Heart right ventricle (tissue), 16 donors: ENCODE measurements at regions not wholly inside any gene's neighbourhood (a gene's known extent, or its start where the extent isn't known, plus 50 kb on each side); places are given as distances from the start of the nearest gene placed in this dataset.

ENCODE experiments used
- ATAC-seq, 8 donors: fragments of 200-7000 bp; cut with Tn5 transposase; one replicate each; pipeline ENCODE4 v1.9.1; 2020; ENCODE audit warnings: mild to moderate bottlenecking in 8 of 8, moderate library complexity in 8 of 8, moderate number of reproducible peaks in 1 of 8
- DNase-seq, 2 donors: peaks; one replicate each; pipeline ENCODE4 v3.0.0-alpha.2; 2020
- H3K27ac ChIP-seq, 10 donors: fragments of 200-600 bp; sonication (generic) in 2 of 10; one replicate each; pipeline versions ENCODE4 v1.5.0 to v1.8.0; 2020 to 2022; ENCODE audit warnings: mild to moderate bottlenecking in 3 of 10
- H3K27me3 ChIP-seq, 7 donors: fragments of 200-600 bp; one replicate each; pipeline ENCODE4 v1.8.0; 2021 to 2022; ENCODE audit warnings: mild to moderate bottlenecking in 2 of 7
- H3K36me3 ChIP-seq, 9 donors: fragments of 200-600 bp; sonication (generic) in 1 of 9; one replicate each; pipeline versions ENCODE4 v1.5.0 to v1.8.0; 2020 to 2022; ENCODE audit warnings: mild to moderate bottlenecking in 2 of 9
- H3K4me1 ChIP-seq, 9 donors: fragments of 200-600 bp; sonication (generic) in 1 of 9; one replicate each; pipeline versions ENCODE4 v1.5.0 to v1.8.0; 2020 to 2022; ENCODE audit warnings: mild to moderate bottlenecking in 4 of 9
- H3K4me3 ChIP-seq, 10 donors: fragments of 200-600 bp; sonication (generic) in 2 of 10; one replicate each; pipeline versions ENCODE4 v1.5.0 to v1.8.0; 2020 to 2022; ENCODE audit warnings: mild to moderate bottlenecking in 7 of 10, moderate library complexity in 2 of 10
- H3K9me3 ChIP-seq, 11 donors: fragments of 200-600 bp in 10 of 11; sonication (generic) in 2 of 11; one replicate each; pipeline versions ENCODE4 v1.5.0 to v1.8.0; 2013 to 2022; ENCODE audit warnings: mild to moderate bottlenecking in 2 of 11, control low read depth in 1 of 11, moderate library complexity in 1 of 11
- CTCF ChIP-seq, 9 donors: fragments of 200-600 bp; sonication (generic) in 2 of 9; IDR thresholded peaks; one replicate each; pipeline versions ENCODE4 v1.5.0 to v1.8.0; 2021 to 2022; ENCODE audit warnings: antibody characterized with exemption in 9 of 9, mild to moderate bottlenecking in 5 of 9, moderate library complexity in 1 of 9
- WGBS, 2 donors: extraction: QIAGEN DNeasy Blood & Tissue Kit; methylation state at CpG; one replicate each; pipeline ENCODE4 v1.1.7; 2013; ENCODE audit warnings: inconsistent platforms in 1 of 2; 5-methylcytosine and 5-hydroxymethylcytosine counted together
- intact Hi-C, 10 donors: fragments of 100-400 bp; cut with DNase I; formaldehyde crosslinking; loops; one replicate each; pipeline versions ENCODE4 v1.11.1 to v1.14.2; 2022
- donor health status: Arrhythmogenic right ventricular cardiomyopathy.
- donor health status: ischemic (EF 13 %, LVEDD 7.1; RV severe dilation, severe dysfunction).
- donor health status: healthy with polysubstance abuse.
- donor health status: DM: no; HTN: yes; CAD: no.
- donor health status: DM: no; HTN: no; CAD: no.
- donor health status: ischemic (EF 25% LVEDD 6.9; RV normal size, moderate dysfunction).
- donor health status: ischemic (EF 25% LVEDD 5.7; RV mildly dilated, moderate dysfunction).
- donor health status: healthy.
- donor health status: DM: yes; HTN: yes; CAD: no.
- donor health status: Ischemic cardiomyopathy.
- donor health status: ischemic (EF 35%, LVEDD 5.7; RV mildly dilated, moderate dysfunction).
- donor health status: nonischemic (EF 11% LVEDD 7.7; RV severe dilation, severe dysfunction).
- donor health status: DM: yes; HTN: yes; CAD: no.
- donor health status: PGD.
- donor health status: ischemic (EF 29% LVEDD 5.4; RV normal size, mild dysfunction).
- donor health status: nonischemic (EF 23%, LVEDD 6.1; RV moderate dilation, normal function).

- no peaks in the 10 kb centered on the region for H3K4me1 ChIP-seq
- ATAC-seq (no peak), DNase-seq (no peak)
- no peak overlapping the region for H3K27ac ChIP-seq
- no peaks in the 10 kb centered on the region for H3K36me3 ChIP-seq
- H3K4me3 ChIP-seq = no peak overlapping the region
- no peaks in the 10 kb centered on the region for H3K9me3 ChIP-seq
- intact Hi-C loops = no loop called here
- no peak for TF ChIP-seq CTCF (IDR thresholded peaks at IDR 0.05)
- no peaks in the 10 kb centered on the region for H3K27me3 ChIP-seq
- 72 to 80% methylated on average over 17 of the region's 17 CpGs for WGBS, 2 donors
Measured at GRCh38 chr5:3417376-3417943, 178.2 kb upstream of the IRX1 start.

DNA sequence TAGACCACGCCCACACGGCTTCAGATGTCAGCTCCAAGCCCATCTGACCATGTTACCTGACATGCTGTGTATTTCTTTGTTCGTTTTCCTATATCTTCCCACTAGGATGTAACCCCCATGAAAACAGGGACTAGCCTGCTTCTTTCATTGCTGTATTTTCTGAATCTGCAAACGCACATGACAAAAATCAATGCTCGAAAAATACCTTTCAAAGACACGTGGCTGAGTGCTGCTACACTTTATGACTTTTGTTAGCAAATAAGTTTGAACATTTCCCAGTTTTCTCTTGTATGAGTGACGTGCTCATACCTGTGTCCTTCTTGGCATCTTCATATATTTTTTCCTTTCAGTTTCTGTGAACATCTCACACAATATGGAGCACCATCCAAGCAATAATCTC lies 181.3 kb upstream of the IRX1 start:
- DNase-seq (no peak), ATAC-seq (no peak)
- Histone ChIP-seq H3K27me3 (no peaks in the 10 kb centered on the region), H3K4me1 (no peaks in the 10 kb centered on the region), H3K36me3 (no peaks in the 10 kb centered on the region), H3K27ac (no peak overlapping the region), H3K9me3 (peaks cover 0 to 22% (median 8%) of the 10 kb centered on the region in 11 donors), H3K4me3 (no peak overlapping the region)
- TF ChIP-seq CTCF (IDR thresholded peaks at IDR 0.05) = no peak
- intact Hi-C loops = no loop called here
- WGBS, 2 donors = 60 to 68% methylated on average over 7 of the region's 7 CpGs

GRCh38 chr5:3412146-3412545 lies 183.5 kb upstream of the IRX1 start:
- no peak overlapping the region for H3K4me3 ChIP-seq
- H3K4me1 ChIP-seq = no peaks in the 10 kb centered on the region
- no peaks in the 10 kb centered on the region for H3K36me3 ChIP-seq
- no peak for TF ChIP-seq CTCF (IDR thresholded peaks at IDR 0.05)
- intact Hi-C loops = no loop called here
- H3K27ac ChIP-seq = no peak overlapping the region
- H3K9me3 ChIP-seq = peaks cover 0 to 23% (median 8%) of the 10 kb centered on the region in 11 donors
- ATAC-seq (no peak), DNase-seq (no peak)
- 84 to 91% methylated on average over 1 of the region's 1 CpG for whole genome bisulfite sequencing, 2 donors
- no peaks in the 10 kb centered on the region for H3K27me3 ChIP-seq

DNA sequence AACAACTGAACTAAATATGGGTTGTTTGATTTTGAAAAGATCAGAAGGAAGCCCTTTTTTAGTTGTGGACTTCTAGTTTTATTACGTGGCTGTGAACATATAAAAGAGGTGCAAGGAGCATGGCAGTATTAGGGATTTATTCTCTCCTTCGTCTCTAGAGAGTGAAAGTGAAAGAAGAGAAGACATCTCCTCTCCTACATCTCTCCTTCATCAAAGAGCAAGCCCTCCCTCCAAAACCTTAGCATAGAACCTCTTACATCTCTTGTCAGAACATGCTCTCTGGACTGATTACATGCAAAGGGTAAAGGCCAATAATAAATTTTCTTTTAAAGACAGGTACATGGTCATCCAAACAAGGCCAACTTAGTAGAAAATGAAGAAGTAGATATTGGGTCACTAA lies 184.3 kb upstream of the IRX1 start:
- DNase-seq (no peak), ATAC-seq (no peak)
- no peak for TF ChIP-seq CTCF (IDR thresholded peaks at IDR 0.05)
- Histone ChIP-seq H3K27ac (no peak overlapping the region), H3K9me3 (peaks cover 0 to 31% (median 8%) of the 10 kb centered on the region in 11 donors), H3K27me3 (no peaks in the 10 kb centered on the region), H3K4me3 (no peak overlapping the region), H3K36me3 (no peaks in the 10 kb centered on the region), H3K4me1 (no peaks in the 10 kb centered on the region)
- intact Hi-C loops = no loop called here
- WGBS, 2 donors = 60 to 68% methylated on average over 2 of the region's 2 CpGs
